SK-N-MC (cell line): ENCODE measurements at regions not wholly inside any gene's neighbourhood (a gene's known extent, or its start where the extent isn't known, plus 50 kb on each side); places are given as distances from the start of the nearest gene placed in this dataset.

ENCODE experiments used
- EZH2 ChIP-seq: fragments of 200-600 bp; sonication (generic); IDR thresholded peaks from one replicate; pipeline ENCODE4 v1.6.1; 2017; ENCODE audit warnings: antibody characterized with exemption
- FOXP2 ChIP-seq: optimal IDR thresholded peaks from 2 replicates; pipeline ENCODE3; 2011; ENCODE audit warnings: mild to moderate bottlenecking, moderate library complexity; ENCODE audit not compliant: insufficient read depth; ENCODE audit errors: extremely low read length, control extremely low read depth
- POLR2AphosphoS5 ChIP-seq: IDR thresholded peaks from 2 replicates; pipeline ENCODE4 v1.6.1; 2012; ENCODE audit warnings: mild to moderate bottlenecking, low read depth, low read length, borderline replicate concordance

DNA sequence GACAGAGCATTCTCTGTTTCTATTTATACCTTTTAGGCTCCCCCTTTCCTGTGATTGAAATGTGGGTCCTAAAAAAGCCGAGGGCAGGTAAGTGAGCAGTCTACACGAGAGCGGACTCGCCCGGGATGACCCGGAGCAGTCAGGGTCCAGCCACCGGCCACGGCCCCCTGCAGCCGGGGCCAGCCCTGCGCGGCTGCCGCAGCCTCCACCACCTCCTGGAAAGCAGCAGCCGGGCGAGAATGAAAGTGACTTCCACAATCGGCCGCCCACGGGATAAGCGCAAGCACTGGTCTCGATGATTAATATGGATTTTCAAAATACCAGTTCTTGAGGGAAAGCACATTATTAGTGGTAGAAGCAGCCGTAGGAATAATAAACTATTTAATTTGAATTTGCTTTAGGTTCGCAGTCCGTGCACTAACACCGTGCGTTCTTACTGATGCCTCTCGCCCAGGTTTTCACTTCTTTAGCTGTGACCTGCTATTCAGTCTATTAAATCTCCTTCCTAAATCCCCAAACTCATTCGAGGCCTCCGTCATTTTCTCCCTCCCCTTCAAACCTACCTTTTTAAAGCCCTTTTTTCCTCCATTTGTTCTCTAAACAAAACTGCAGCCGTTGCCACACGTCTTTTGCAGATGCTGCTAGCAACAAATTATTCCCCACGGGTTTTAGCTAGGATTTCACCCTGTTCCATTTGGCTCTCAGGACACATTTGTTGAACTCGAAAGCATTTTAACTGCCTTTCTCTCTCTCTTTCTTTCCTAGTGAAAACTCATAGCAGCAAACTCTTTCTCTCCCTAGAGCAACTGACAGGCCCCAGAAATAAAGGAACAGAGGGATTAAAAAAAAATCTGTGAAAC is 1015.1 kb upstream of the PIK3C3 start:
- TF ChIP-seq EZH2 (no peak), POLR2AphosphoS5 (no peak), FOXP2 (no peak)
